SK-N-SH treated with all-trans-retinoic acid at 6 μM for 48 hours (cell line): ENCODE measurements at regions not wholly inside any gene's neighbourhood (a gene's known extent, or its start where the extent isn't known, plus 50 kb on each side); places are given as distances from the start of the nearest gene placed in this dataset.

Source experiments
- ATAC-seq: fragments of 200-7000 bp; cut with Tn5 transposase; 3 replicates; pipeline ENCODE4 v1.9.1; 2020; ENCODE audit warnings: mild to moderate bottlenecking, moderate library complexity
- BACH2 ChIP-seq: fragments of 250-450 bp; sonication (Bioruptor Pico); IDR thresholded peaks from 2 replicates; pipeline ENCODE4 v1.9.0; 2021; ENCODE audit warnings: mild to moderate bottlenecking, borderline replicate concordance
- CREB5 ChIP-seq: fragments of 250-450 bp; sonication (Bioruptor Pico); IDR thresholded peaks from 2 replicates; pipeline ENCODE4 v1.5.1; 2020; ENCODE audit warnings: low read depth, mild to moderate bottlenecking, moderate library complexity
- CSDC2 ChIP-seq: fragments of 250-450 bp; sonication (Bioruptor Pico); IDR thresholded peaks from 2 replicates; pipeline ENCODE4 v1.5.0; 2020; ENCODE audit warnings: mild to moderate bottlenecking, moderate library complexity
- ESRRG ChIP-seq: fragments of 250-450 bp; sonication (Bioruptor Pico); IDR thresholded peaks from 2 replicates; pipeline ENCODE4 v1.6.1; 2021; ENCODE audit warnings: mild to moderate bottlenecking
- ISL1 ChIP-seq: fragments of 250-450 bp; sonication (Bioruptor Pico); IDR thresholded peaks from 2 replicates; pipeline ENCODE4 v2.1.2; 2022; ENCODE audit warnings: mild to moderate bottlenecking, moderate library complexity
- OSR1 ChIP-seq: fragments of 250-450 bp; sonication (Bioruptor Pico); IDR thresholded peaks from 2 replicates; pipeline ENCODE4 v1.8.0; 2022; ENCODE audit warnings: moderate library complexity, mild to moderate bottlenecking, inconsistent platforms
- POU6F1 ChIP-seq: fragments of 250-450 bp; sonication (Bioruptor Pico); IDR thresholded peaks from 2 replicates; pipeline ENCODE4 v1.8.0; 2021; ENCODE audit warnings: low read depth, mild to moderate bottlenecking, moderate library complexity, borderline replicate concordance
- PPARA ChIP-seq: fragments of 250-450 bp; sonication (Bioruptor Pico); IDR thresholded peaks from 2 replicates; pipeline ENCODE4 v1.5.0; 2020; ENCODE audit warnings: mild to moderate bottlenecking, borderline replicate concordance
- TCF4 ChIP-seq: fragments of 250-450 bp; sonication (Bioruptor Pico); IDR thresholded peaks from 2 replicates; pipeline ENCODE4 v1.8.0; 2021; ENCODE audit warnings: mild to moderate bottlenecking, moderate library complexity, borderline replicate concordance
- TOX ChIP-seq: fragments of 250-450 bp; sonication (Bioruptor Pico); IDR thresholded peaks from 2 replicates; pipeline ENCODE4 v1.8.0; 2021; ENCODE audit warnings: mild to moderate bottlenecking, moderate library complexity, borderline replicate concordance
- TSHZ2 ChIP-seq: fragments of 250-450 bp; sonication (Bioruptor Pico); IDR thresholded peaks from 2 replicates; pipeline ENCODE4 v1.5.0; 2020; ENCODE audit warnings: mild to moderate bottlenecking, moderate library complexity
- ZC3H10 ChIP-seq: fragments of 250-450 bp; sonication (Bioruptor Pico); IDR thresholded peaks from 2 replicates; pipeline ENCODE4 v1.5.1; 2021; ENCODE audit warnings: mild to moderate bottlenecking, moderate library complexity
- ZFP3 ChIP-seq: fragments of 250-450 bp; sonication (Bioruptor Pico); IDR thresholded peaks from 2 replicates; pipeline ENCODE4 v1.5.0; 2020; ENCODE audit warnings: mild to moderate bottlenecking, moderate library complexity
- ZFP30 ChIP-seq: fragments of 450-650 bp; formaldehyde crosslinking; IDR thresholded peaks from 2 replicates; pipeline ENCODE4 v1.5.0; 2022; ENCODE audit warnings: mild to moderate bottlenecking, moderate library complexity
- ZNF565 ChIP-seq: fragments of 450-650 bp; formaldehyde crosslinking; conservative IDR thresholded peaks from 2 replicates; pipeline ENCODE4 v1.5.0; 2020; ENCODE audit warnings: low read depth, mild to moderate bottlenecking, moderate library complexity
- ZNF70 ChIP-seq: fragments of 450-650 bp; formaldehyde crosslinking; IDR thresholded peaks from 2 replicates; pipeline ENCODE4 v1.5.0; 2020; ENCODE audit warnings: mild to moderate bottlenecking, moderate library complexity
- ZNF8 ChIP-seq: fragments of 450-650 bp; formaldehyde crosslinking; IDR thresholded peaks from 2 replicates; pipeline ENCODE4 v1.5.0; 2020; ENCODE audit warnings: mild to moderate bottlenecking, moderate library complexity
- TF ChIP-seq, protein P1 (sequence below): fragments of 250-450 bp; sonication (Bioruptor Pico); IDR thresholded peaks from 2 replicates; pipeline ENCODE4 v1.5.1; 2021; ENCODE audit warnings: mild to moderate bottlenecking, moderate library complexity
- TF ChIP-seq, protein P2 (sequence below): fragments of 250-450 bp; sonication (Bioruptor Pico); IDR thresholded peaks from 2 replicates; pipeline ENCODE4 v1.8.0; 2020; ENCODE audit warnings: mild to moderate bottlenecking, moderate library complexity, borderline replicate concordance

- no peak for TF ChIP-seq TCF4 (CRISPR knock-in tag)
- TF ChIP-seq, protein P1, sequence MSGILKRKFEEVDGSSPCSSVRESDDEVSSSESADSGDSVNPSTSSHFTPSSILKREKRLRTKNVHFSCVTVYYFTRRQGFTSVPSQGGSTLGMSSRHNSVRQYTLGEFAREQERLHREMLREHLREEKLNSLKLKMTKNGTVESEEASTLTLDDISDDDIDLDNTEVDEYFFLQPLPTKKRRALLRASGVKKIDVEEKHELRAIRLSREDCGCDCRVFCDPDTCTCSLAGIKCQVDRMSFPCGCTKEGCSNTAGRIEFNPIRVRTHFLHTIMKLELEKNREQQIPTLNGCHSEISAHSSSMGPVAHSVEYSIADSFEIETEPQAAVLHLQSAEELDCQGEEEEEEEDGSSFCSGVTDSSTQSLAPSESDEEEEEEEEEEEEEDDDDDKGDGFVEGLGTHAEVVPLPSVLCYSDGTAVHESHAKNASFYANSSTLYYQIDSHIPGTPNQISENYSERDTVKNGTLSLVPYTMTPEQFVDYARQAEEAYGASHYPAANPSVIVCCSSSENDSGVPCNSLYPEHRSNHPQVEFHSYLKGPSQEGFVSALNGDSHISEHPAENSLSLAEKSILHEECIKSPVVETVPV (CRISPR knock-in tag) = no peak
- no peak for TF ChIP-seq ZNF8
- TF ChIP-seq ZNF70 = no peak
- no peak for TF ChIP-seq ZFP3 (CRISPR knock-in tag)
- TF ChIP-seq ISL1 = no peak
- no peak for TF ChIP-seq TOX (CRISPR knock-in tag)
- no peak for TF ChIP-seq CSDC2 (CRISPR knock-in tag)
- TF ChIP-seq, protein P2, sequence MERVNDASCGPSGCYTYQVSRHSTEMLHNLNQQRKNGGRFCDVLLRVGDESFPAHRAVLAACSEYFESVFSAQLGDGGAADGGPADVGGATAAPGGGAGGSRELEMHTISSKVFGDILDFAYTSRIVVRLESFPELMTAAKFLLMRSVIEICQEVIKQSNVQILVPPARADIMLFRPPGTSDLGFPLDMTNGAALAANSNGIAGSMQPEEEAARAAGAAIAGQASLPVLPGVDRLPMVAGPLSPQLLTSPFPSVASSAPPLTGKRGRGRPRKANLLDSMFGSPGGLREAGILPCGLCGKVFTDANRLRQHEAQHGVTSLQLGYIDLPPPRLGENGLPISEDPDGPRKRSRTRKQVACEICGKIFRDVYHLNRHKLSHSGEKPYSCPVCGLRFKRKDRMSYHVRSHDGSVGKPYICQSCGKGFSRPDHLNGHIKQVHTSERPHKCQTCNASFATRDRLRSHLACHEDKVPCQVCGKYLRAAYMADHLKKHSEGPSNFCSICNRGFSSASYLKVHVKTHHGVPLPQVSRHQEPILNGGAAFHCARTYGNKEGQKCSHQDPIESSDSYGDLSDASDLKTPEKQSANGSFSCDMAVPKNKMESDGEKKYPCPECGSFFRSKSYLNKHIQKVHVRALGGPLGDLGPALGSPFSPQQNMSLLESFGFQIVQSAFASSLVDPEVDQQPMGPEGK (CRISPR knock-in tag) = no peak
- no peak for TF ChIP-seq POU6F1 (CRISPR knock-in tag)
- TF ChIP-seq ESRRG (CRISPR knock-in tag) = no peak
- no peak for TF ChIP-seq TSHZ2
- TF ChIP-seq ZFP30 (CRISPR knock-in tag) = no peak
- no peak for TF ChIP-seq ZNF565 (CRISPR knock-in tag)
- no peak for TF ChIP-seq PPARA
- TF ChIP-seq BACH2 = no peak
- no peak for ATAC-seq
These were observed 355.1 kb upstream of the MKI67 start for GRCh38 chr10:128481152-128481840.

GRCh38 chr10:128482052-128482451 lies 355.8 kb upstream of the MKI67 start:
- TF ChIP-seq ZFP3 (CRISPR knock-in tag) = no peak
- TF ChIP-seq ZNF8 = no peak
- TF ChIP-seq CREB5 = no peak
- no peak for TF ChIP-seq ZFP30 (CRISPR knock-in tag)
- TF ChIP-seq CSDC2 (CRISPR knock-in tag) = no peak
- TF ChIP-seq OSR1 = no peak
- TF ChIP-seq, all 23 proteins: peak for 0
- ATAC-seq = no peak

- no peak for ATAC-seq
- TF ChIP-seq TSHZ2 = no peak
- TF ChIP-seq ZNF70 = no peak
- no peak for TF ChIP-seq ZC3H10 (CRISPR knock-in tag)
- no peak for TF ChIP-seq ZFP30 (CRISPR knock-in tag)
- TF ChIP-seq ISL1 = no peak
These were observed 357.0 kb upstream of the MKI67 start for GRCh38 chr10:128483216-128483615.
